Spleen (tissue), 11 donors: ENCODE measurements at regions not wholly inside any gene's neighbourhood (a gene's known extent, or its start where the extent isn't known, plus 50 kb on each side); places are given as distances from the start of the nearest gene placed in this dataset.

Source experiments
- DNase-seq: peaks from one replicate; pipeline ENCODE4 v3.0.0-alpha.2; 2020
- H3K27ac ChIP-seq, 8 donors: fragments of 200-600 bp; sonication (generic) in 7 of 8; 1 replicate in 4 of 8; 2 replicates in 4 of 8; pipeline versions ENCODE4 v1.5.0 to v1.8.0; 2016 to 2021; ENCODE audit warnings: inconsistent platforms in 4 of 8, mild to moderate bottlenecking in 4 of 8, moderate library complexity in 1 of 8
- H3K27me3 ChIP-seq, 7 donors: fragments of 200-600 bp; sonication (generic) in 6 of 7; replicated peaks in 1 of 7; 1 replicate in 4 of 7; 2 replicates in 3 of 7; pipeline versions ENCODE4 v1.5.0 to v1.8.0; 2016 to 2021; ENCODE audit warnings: inconsistent platforms in 3 of 7, mild to moderate bottlenecking in 1 of 7
- H3K36me3 ChIP-seq, 6 donors: fragments of 200-600 bp; sonication (generic) in 5 of 6; 1 replicate in 4 of 6; 2 replicates in 2 of 6; pipeline versions ENCODE4 v1.5.0 to v1.8.0; 2016 to 2021; ENCODE audit warnings: inconsistent platforms in 2 of 6
- H3K4me1 ChIP-seq, 6 donors: fragments of 200-600 bp; sonication (generic) in 5 of 6; 1 replicate in 3 of 6; 2 replicates in 3 of 6; pipeline versions ENCODE4 v1.5.0 to v1.8.0; 2016 to 2021; ENCODE audit warnings: inconsistent platforms in 3 of 6
- H3K4me3 ChIP-seq, 8 donors: fragments of 200-600 bp; sonication (generic) in 7 of 8; 1 replicate in 4 of 8; 2 replicates in 4 of 8; pipeline versions ENCODE4 v1.5.0 to v1.8.0; 2016 to 2021; ENCODE audit warnings: inconsistent platforms in 4 of 8, mild to moderate bottlenecking in 4 of 8, moderate library complexity in 2 of 8
- H3K9me3 ChIP-seq, 8 donors: fragments of 200-600 bp; sonication (generic) in 7 of 8; 1 replicate in 4 of 8; 2 replicates in 4 of 8; pipeline versions ENCODE4 v1.5.0 to v1.8.0; 2016 to 2021; ENCODE audit warnings: inconsistent platforms in 4 of 8
- CTCF ChIP-seq, 11 experiments: fragments of 200-600 bp in 7 of 11; fragments of 450-650 bp in 4 of 11; sonication (generic) in 4 of 11; IDR thresholded peaks in 8 of 11; conservative IDR thresholded peaks in 3 of 11; 1 replicate in 7 of 11; 2 replicates in 4 of 11; pipeline versions ENCODE4 v1.4.0 to v1.8.0; 2016 to 2021; ENCODE audit warnings: antibody characterized with exemption in 11 of 11, inconsistent platforms in 4 of 11, mild to moderate bottlenecking in 1 of 11
- POLR2A ChIP-seq, 3 donors: fragments of 450-650 bp; IDR thresholded peaks; one replicate each; pipeline ENCODE4 v1.5.1; 2017; ENCODE audit warnings: antibody characterized with exemption in 3 of 3, mild to moderate bottlenecking in 1 of 3
- POLR2AphosphoS5 ChIP-seq, 3 donors: sonication (generic); formaldehyde crosslinking; IDR thresholded peaks; one replicate each; pipeline ENCODE4 v1.5.1; 2017; ENCODE audit warnings: antibody characterized with exemption in 3 of 3
- WGBS, 5 donors: extraction: QIAGEN DNeasy Blood & Tissue Kit in 3 of 5; methylation state at CpG; one replicate each; pipeline versions ENCODE4 v1.1.5 to v1.1.7; 2013 to 2018; 5-methylcytosine and 5-hydroxymethylcytosine counted together
- intact Hi-C: fragments of 100-400 bp; cut with DNase I; formaldehyde crosslinking; loops from one replicate; pipeline ENCODE4 v1.15.0; 2023; ENCODE audit warnings: low total_unique reads
- donor health status: healthy with polysubstance abuse.
- donor health status: DM: no; HTN: no; CAD: no; lungs with moderate emphysema.
- donor health status: DM: no; HTN: no; CAD: no.
- donor health status: Bipolar disorder and iron deficiency.
- donor health status: healthy.
- donor health status: DM: no; HTN: no; CAD: no.
- donor health status: DM: yes; HTN: yes; CAD: no.

- intact Hi-C loops: no loop called here
Observed at GRCh38 chr3:94775746-94776145, 712.9 kb downstream of the NSUN3 start.

GRCh38 chr3:94776401-94776915 lies 713.6 kb downstream of the NSUN3 start:
- Histone ChIP-seq H3K27ac (no peak overlapping the region), H3K9me3 (no peaks in the 10 kb centered on the region), H3K27me3 (no peaks in the 10 kb centered on the region), H3K36me3 (no peaks in the 10 kb centered on the region), H3K4me1 (no peaks in the 10 kb centered on the region), H3K4me3 (no peak overlapping the region)
- no peak for TF ChIP-seq POLR2A (IDR thresholded peaks at IDR 0.05)
- TF ChIP-seq POLR2AphosphoS5 (IDR thresholded peaks at IDR 0.05): no peak
- no peak for TF ChIP-seq CTCF (IDR thresholded peaks at IDR 0.05 in 8 of 11, conservative IDR thresholded peaks at IDR 0.05 in 3 of 11)
- intact Hi-C loops: no loop called here
- WGBS, 5 donors: 68 to 83% (median 75%) methylated on average over 3 of the region's 3 CpGs
- no peak for DNase-seq

More at GRCh38 chr3:94775746-94776145, 712.9 kb downstream of the NSUN3 start:
- no peaks in the 10 kb centered on the region for H3K36me3 ChIP-seq
- no peak overlapping the region for H3K4me3 ChIP-seq
- H3K27ac ChIP-seq: no peak overlapping the region
- WGBS, 5 donors: 58 to 75% (median 59%) methylated on average over 2 of the region's 2 CpGs
- no peak for DNase-seq
- TF ChIP-seq POLR2A (IDR thresholded peaks at IDR 0.05) (no peak), CTCF (IDR thresholded peaks at IDR 0.05 in 8 of 11, conservative IDR thresholded peaks at IDR 0.05 in 3 of 11) (no peak)
- no peaks in the 10 kb centered on the region for H3K9me3 ChIP-seq
- H3K4me1 ChIP-seq: no peaks in the 10 kb centered on the region
- no peaks in the 10 kb centered on the region for H3K27me3 ChIP-seq

- H3K27ac ChIP-seq: no peak overlapping the region
- no peaks in the 10 kb centered on the region for H3K4me1 ChIP-seq
- 43 to 78% (median 43%) methylated on average over 1 of the region's 1 CpG for WGBS, 5 donors
- intact Hi-C loops: no loop called here
- no peaks in the 10 kb centered on the region for H3K36me3 ChIP-seq
- H3K4me3 ChIP-seq: no peak overlapping the region
- no peaks in the 10 kb centered on the region for H3K9me3 ChIP-seq
- no peak for DNase-seq
- TF ChIP-seq POLR2A (IDR thresholded peaks at IDR 0.05) (no peak), POLR2AphosphoS5 (IDR thresholded peaks at IDR 0.05) (no peak), CTCF (IDR thresholded peaks at IDR 0.05 in 8 of 11, conservative IDR thresholded peaks at IDR 0.05 in 3 of 11) (no peak)
- no peaks in the 10 kb centered on the region for H3K27me3 ChIP-seq
Observed at GRCh38 chr3:94778289-94778688, 715.4 kb downstream of the NSUN3 start.

GRCh38 chr3:94778814-94779494 lies 716.1 kb downstream of the NSUN3 start:
- no peaks in the 10 kb centered on the region for H3K36me3 ChIP-seq
- intact Hi-C loops: no loop called here
- H3K4me1 ChIP-seq: no peaks in the 10 kb centered on the region
- 83 to 96% (median 88%) methylated on average over 4 of the region's 4 CpGs for WGBS, 5 donors
- H3K9me3 ChIP-seq: no peaks in the 10 kb centered on the region
- TF ChIP-seq POLR2A (IDR thresholded peaks at IDR 0.05) (no peak), POLR2AphosphoS5 (IDR thresholded peaks at IDR 0.05) (no peak), CTCF (IDR thresholded peaks at IDR 0.05 in 8 of 11, conservative IDR thresholded peaks at IDR 0.05 in 3 of 11) (no peak)
- no peak for DNase-seq
- no peak overlapping the region for H3K27ac ChIP-seq
- no peak overlapping the region for H3K4me3 ChIP-seq
- no peaks in the 10 kb centered on the region for H3K27me3 ChIP-seq
